ENCODE measurements at regions not wholly inside any gene's neighbourhood (a gene's known extent, or its start where the extent isn't known, plus 50 kb on each side); places are given as distances from the start of the nearest gene placed in this dataset.

GRCh38 chr18:56358608-56359280 is 279.6 kb downstream of the TXNL1 start:
- Histone ChIP-seq H3K79me2 (ENCODE audit: insufficient read depth, low read length) (no peaks in the 10 kb centered on the region), H4K5ac (ENCODE audit: insufficient read length, low read depth, low read length) (no peak overlapping the region), H3K9ac (ENCODE audit: extremely low read depth, insufficient read length, low read length) (no peak overlapping the region), H3K56ac (ENCODE audit: insufficient read length, low read depth, low read length) (no peak overlapping the region), H2BK12ac (ENCODE audit: insufficient read length, low read depth, low read length) (no peak overlapping the region), H3K9me3 (ENCODE audit: control insufficient read depth, low read depth, low read length) (no peaks in the 10 kb centered on the region), H3K79me1 (ENCODE audit: insufficient read depth, low read depth, low read length, poor library complexity, severe bottlenecking) (no peaks in the 10 kb centered on the region), H4K8ac (replicated peaks; ENCODE audit: insufficient read length, low read depth, low read length) (no peak overlapping the region), H3K4me1 (ENCODE audit: insufficient read depth, low read length) (no peaks in the 10 kb centered on the region), H3K4me2 (ENCODE audit: insufficient read depth, insufficient read length, low read length) (no peak overlapping the region), H3K23ac (ENCODE audit: insufficient read length, low read depth, low read length) (no peak overlapping the region), H3K23me2 (ENCODE audit: insufficient read length, low read depth, low read length, poor library complexity, severe bottlenecking) (no peaks in the 10 kb centered on the region), H2BK20ac (ENCODE audit: low read depth, low read length, poor library complexity, severe bottlenecking) (no peak overlapping the region), H2BK15ac (ENCODE audit: low read depth, low read length) (no peak overlapping the region), H2BK120ac (ENCODE audit: low read depth, low read length, poor library complexity, severe bottlenecking) (no peak overlapping the region), H3K4ac (ENCODE audit: low read depth, low read length) (no peak overlapping the region), H2AFZ (ENCODE audit: low read length) (no peak overlapping the region), H4K20me1 (ENCODE audit: control insufficient read depth, insufficient read depth, insufficient read length) (no peaks in the 10 kb centered on the region), H3T11ph (ENCODE audit: low read length) (no peak overlapping the region), H3K27ac (ENCODE audit: insufficient read length, low read depth, low read length) (no peak overlapping the region), H2AK5ac (ENCODE audit: insufficient read length, low read length) (no peak overlapping the region), H3K18ac (ENCODE audit: insufficient read length, low read depth, low read length) (no peak overlapping the region), H3K14ac (ENCODE audit: insufficient read depth, low read length) (no peak overlapping the region), H3K27me3 (ENCODE audit: insufficient read depth, low read length) (no peaks in the 10 kb centered on the region), H4K91ac (ENCODE audit: insufficient read length, low read depth, low read length) (no peak overlapping the region), H2BK5ac (ENCODE audit: insufficient read length, low read length) (no peak overlapping the region)
- TF ChIP-seq, protein P1, sequence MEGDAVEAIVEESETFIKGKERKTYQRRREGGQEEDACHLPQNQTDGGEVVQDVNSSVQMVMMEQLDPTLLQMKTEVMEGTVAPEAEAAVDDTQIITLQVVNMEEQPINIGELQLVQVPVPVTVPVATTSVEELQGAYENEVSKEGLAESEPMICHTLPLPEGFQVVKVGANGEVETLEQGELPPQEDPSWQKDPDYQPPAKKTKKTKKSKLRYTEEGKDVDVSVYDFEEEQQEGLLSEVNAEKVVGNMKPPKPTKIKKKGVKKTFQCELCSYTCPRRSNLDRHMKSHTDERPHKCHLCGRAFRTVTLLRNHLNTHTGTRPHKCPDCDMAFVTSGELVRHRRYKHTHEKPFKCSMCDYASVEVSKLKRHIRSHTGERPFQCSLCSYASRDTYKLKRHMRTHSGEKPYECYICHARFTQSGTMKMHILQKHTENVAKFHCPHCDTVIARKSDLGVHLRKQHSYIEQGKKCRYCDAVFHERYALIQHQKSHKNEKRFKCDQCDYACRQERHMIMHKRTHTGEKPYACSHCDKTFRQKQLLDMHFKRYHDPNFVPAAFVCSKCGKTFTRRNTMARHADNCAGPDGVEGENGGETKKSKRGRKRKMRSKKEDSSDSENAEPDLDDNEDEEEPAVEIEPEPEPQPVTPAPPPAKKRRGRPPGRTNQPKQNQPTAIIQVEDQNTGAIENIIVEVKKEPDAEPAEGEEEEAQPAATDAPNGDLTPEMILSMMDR (conservative IDR thresholded peaks at IDR 0.05), result peak; percentile 57; the same call in 2 of the 3 replicates
- WGBS (ENCODE audit: extremely low coverage, insufficient read length, low lambda C conversion rate), result no CpG with 5 or more reads among the region's 5 CpGs
- no peak for DNase-seq
- H3K9me3 Mint-ChIP-seq, result peaks cover 20 to 22% of the 10 kb centered on the region in 2 experiments
- peaks cover 0 to 6% of the 10 kb centered on the region in 2 experiments; a peak in 2 of 4 replicates for H3K4me1 Mint-ChIP-seq
- H3K4me3 Mint-ChIP-seq, result no peak overlapping the region
- peaks cover 7 to 14% (median 12%) of the 10 kb centered on the region in 3 experiments for H3K36me3 Mint-ChIP-seq (ENCODE audit: insufficient read depth in 1 of 3, low read depth in 3 of 3)
- no peaks in the 10 kb centered on the region; the same call in 1 of the 2 replicates for H3K27me3 Mint-ChIP-seq (ENCODE audit: low read depth)
- H3K27ac Mint-ChIP-seq, result no peak overlapping the region; a peak in 1 of 7 replicates
